Thyroid gland (tissue), 4 donors: ENCODE measurements at regions not wholly inside any gene's neighbourhood (a gene's known extent, or its start where the extent isn't known, plus 50 kb on each side); places are given as distances from the start of the nearest gene placed in this dataset.

Source experiments
- CTCF ChIP-seq, 6 experiments: fragments of 200-600 bp in 3 of 6; fragments of 450-650 bp in 3 of 6; sonication (generic) in 3 of 6; IDR thresholded peaks; one replicate each; pipeline ENCODE4 v1.5.1; 2016 to 2019; ENCODE audit warnings: antibody characterized with exemption in 6 of 6, mild to moderate bottlenecking in 2 of 6, inconsistent platforms in 1 of 6, moderate library complexity in 1 of 6
- POLR2A ChIP-seq, 2 donors: fragments of 450-650 bp; IDR thresholded peaks; one replicate each; pipeline ENCODE4 v1.6.1; 2017; ENCODE audit warnings: antibody characterized with exemption in 2 of 2, mild to moderate bottlenecking in 2 of 2, moderate library complexity in 1 of 2

- no peak for TF ChIP-seq CTCF (IDR thresholded peaks at IDR 0.05)
- no peak for TF ChIP-seq POLR2A (IDR thresholded peaks at IDR 0.05)
These were observed 1144.7 kb upstream of the PIK3C3 start for GRCh38 chr18:40810372-40810771.
